ENCODE measurements at regions not wholly inside any gene's neighbourhood (a gene's known extent, or its start where the extent isn't known, plus 50 kb on each side); places are given as distances from the start of the nearest gene placed in this dataset.

- Histone ChIP-seq H3K36me3 (ENCODE audit: control insufficient read depth, insufficient read depth, low read length) (no peaks in the 10 kb centered on the region), H3K27ac (ENCODE audit: low read length) (no peak overlapping the region), H3K27me3 (ENCODE audit: control insufficient read depth, insufficient read depth, low read length) (no peaks in the 10 kb centered on the region), H3K4me3 (ENCODE audit: low read length) (no peak overlapping the region), H3K4me1 (ENCODE audit: control insufficient read depth, insufficient read depth, low read length) (peaks cover 8% of the 10 kb centered on the region; the same call in 1 of the 2 replicates), H3K9me3 (ENCODE audit: control insufficient read depth, insufficient read depth, low read length) (no peaks in the 10 kb centered on the region)
- WGBS (ENCODE audit: insufficient coverage, insufficient read length), result no CpG with 5 or more reads among the region's 6 CpGs
- no peak for DNase-seq (ENCODE audit: low read depth, low spot score)
Observed at GRCh38 chr5:167898361-167899042, 392.9 kb upstream of the WWC1 start.

- peaks cover 8% of the 10 kb centered on the region; the same call in 1 of the 2 replicates for H3K4me1 ChIP-seq (ENCODE audit: control insufficient read depth, insufficient read depth, low read length)
- no peaks in the 10 kb centered on the region for H3K9me3 ChIP-seq (ENCODE audit: control insufficient read depth, insufficient read depth, low read length)
- no CpG with 5 or more reads among the region's 8 CpGs for WGBS (ENCODE audit: insufficient coverage, insufficient read length)
- H3K27me3 ChIP-seq (ENCODE audit: control insufficient read depth, insufficient read depth, low read length), result no peaks in the 10 kb centered on the region
- DNase-seq (ENCODE audit: low read depth, low spot score), result no peak
- H3K36me3 ChIP-seq (ENCODE audit: control insufficient read depth, insufficient read depth, low read length), result no peaks in the 10 kb centered on the region
- H3K27ac ChIP-seq (ENCODE audit: low read length), result no peak overlapping the region
- no peak overlapping the region for H3K4me3 ChIP-seq (ENCODE audit: low read length)
Observed at GRCh38 chr5:167899490-167900070, 391.9 kb upstream of the WWC1 start.

- Histone ChIP-seq H3K9me3 (ENCODE audit: control insufficient read depth, insufficient read depth, low read length) (no peaks in the 10 kb centered on the region), H3K27me3 (ENCODE audit: control insufficient read depth, insufficient read depth, low read length) (no peaks in the 10 kb centered on the region), H3K4me3 (ENCODE audit: low read length) (no peak overlapping the region), H3K27ac (ENCODE audit: low read length) (no peak overlapping the region), H3K36me3 (ENCODE audit: control insufficient read depth, insufficient read depth, low read length) (no peaks in the 10 kb centered on the region), H3K4me1 (ENCODE audit: control insufficient read depth, insufficient read depth, low read length) (peaks cover 8% of the 10 kb centered on the region; the same call in 1 of the 2 replicates)
- no peak for DNase-seq (ENCODE audit: low read depth, low spot score)
- WGBS (ENCODE audit: insufficient coverage, insufficient read length), result no CpG with 5 or more reads among the region's 6 CpGs
Observed at GRCh38 chr5:167900340-167900935, 391.0 kb upstream of the WWC1 start.

GRCh38 chr5:167902298-167902697 lies 389.1 kb upstream of the WWC1 start:
- no peak for DNase-seq (ENCODE audit: low read depth, low spot score)
- Histone ChIP-seq H3K4me1 (ENCODE audit: control insufficient read depth, insufficient read depth, low read length) (peaks cover 8% of the 10 kb centered on the region; the same call in 1 of the 2 replicates), H3K4me3 (ENCODE audit: low read length) (no peak overlapping the region), H3K27ac (ENCODE audit: low read length) (no peak overlapping the region), H3K36me3 (ENCODE audit: control insufficient read depth, insufficient read depth, low read length) (no peaks in the 10 kb centered on the region), H3K27me3 (ENCODE audit: control insufficient read depth, insufficient read depth, low read length) (no peaks in the 10 kb centered on the region), H3K9me3 (ENCODE audit: control insufficient read depth, insufficient read depth, low read length) (no peaks in the 10 kb centered on the region)
- WGBS (ENCODE audit: insufficient coverage, insufficient read length), result no CpG with 5 or more reads among the region's 9 CpGs

GRCh38 chr5:167903243-167903642 lies 388.2 kb upstream of the WWC1 start:
- no peak for DNase-seq (ENCODE audit: low read depth, low spot score)
- WGBS (ENCODE audit: insufficient coverage, insufficient read length), result no CpG with 5 or more reads among the region's 4 CpGs

GRCh38 chr5:167903659-167904058 lies 387.8 kb upstream of the WWC1 start:
- H3K4me1 ChIP-seq (ENCODE audit: control insufficient read depth, insufficient read depth, low read length), result peaks cover 4% of the 10 kb centered on the region; the same call in 1 of the 2 replicates
- H3K27me3 ChIP-seq (ENCODE audit: control insufficient read depth, insufficient read depth, low read length), result no peaks in the 10 kb centered on the region
- no peak overlapping the region for H3K4me3 ChIP-seq (ENCODE audit: low read length)
- H3K27ac ChIP-seq (ENCODE audit: low read length), result no peak overlapping the region
- no peaks in the 10 kb centered on the region for H3K36me3 ChIP-seq (ENCODE audit: control insufficient read depth, insufficient read depth, low read length)
- H3K9me3 ChIP-seq (ENCODE audit: control insufficient read depth, insufficient read depth, low read length), result no peaks in the 10 kb centered on the region
- DNase-seq (ENCODE audit: low read depth, low spot score), result no peak
- no CpG with 5 or more reads among the region's 2 CpGs for WGBS (ENCODE audit: insufficient coverage, insufficient read length)

More at GRCh38 chr5:167903243-167903642, 388.2 kb upstream of the WWC1 start:
- Histone ChIP-seq H3K9me3 (ENCODE audit: control insufficient read depth, insufficient read depth, low read length) (no peaks in the 10 kb centered on the region), H3K27ac (ENCODE audit: low read length) (no peak overlapping the region), H3K4me3 (ENCODE audit: low read length) (no peak overlapping the region), H3K4me1 (ENCODE audit: control insufficient read depth, insufficient read depth, low read length) (peaks cover 8% of the 10 kb centered on the region; the same call in 1 of the 2 replicates), H3K27me3 (ENCODE audit: control insufficient read depth, insufficient read depth, low read length) (no peaks in the 10 kb centered on the region), H3K36me3 (ENCODE audit: control insufficient read depth, insufficient read depth, low read length) (no peaks in the 10 kb centered on the region)

- no peak overlapping the region for H3K27ac ChIP-seq (ENCODE audit: low read length)
- no peak overlapping the region for H3K4me3 ChIP-seq (ENCODE audit: low read length)
- DNase-seq (ENCODE audit: low read depth, low spot score), result no peak
- H3K27me3 ChIP-seq (ENCODE audit: control insufficient read depth, insufficient read depth, low read length), result no peaks in the 10 kb centered on the region
- H3K9me3 ChIP-seq (ENCODE audit: control insufficient read depth, insufficient read depth, low read length), result no peaks in the 10 kb centered on the region
- no CpG with 5 or more reads among the region's 6 CpGs for WGBS (ENCODE audit: insufficient coverage, insufficient read length)
- H3K4me1 ChIP-seq (ENCODE audit: control insufficient read depth, insufficient read depth, low read length), result no peaks in the 10 kb centered on the region; the same call in 1 of the 2 replicates
- no peaks in the 10 kb centered on the region for H3K36me3 ChIP-seq (ENCODE audit: control insufficient read depth, insufficient read depth, low read length)
Observed at GRCh38 chr5:167905919-167906853, 385.3 kb upstream of the WWC1 start.

- no peaks in the 10 kb centered on the region for H3K9me3 ChIP-seq (ENCODE audit: control insufficient read depth, insufficient read depth, low read length)
- H3K4me3 ChIP-seq (ENCODE audit: low read length), result no peak overlapping the region
- no peaks in the 10 kb centered on the region; the same call in 1 of the 2 replicates for H3K4me1 ChIP-seq (ENCODE audit: control insufficient read depth, insufficient read depth, low read length)
- H3K27me3 ChIP-seq (ENCODE audit: control insufficient read depth, insufficient read depth, low read length), result no peaks in the 10 kb centered on the region
- H3K27ac ChIP-seq (ENCODE audit: low read length), result no peak overlapping the region
- no peaks in the 10 kb centered on the region for H3K36me3 ChIP-seq (ENCODE audit: control insufficient read depth, insufficient read depth, low read length)
- no peak for DNase-seq (ENCODE audit: low read depth, low spot score)
Observed at GRCh38 chr5:167908606-167909005, 382.8 kb upstream of the WWC1 start.

- no peak overlapping the region for H3K4me3 ChIP-seq (ENCODE audit: low read length)
- DNase-seq (ENCODE audit: low read depth, low spot score), result no peak
- no peaks in the 10 kb centered on the region for H3K36me3 ChIP-seq (ENCODE audit: control insufficient read depth, insufficient read depth, low read length)
- H3K27me3 ChIP-seq (ENCODE audit: control insufficient read depth, insufficient read depth, low read length), result no peaks in the 10 kb centered on the region
- no peaks in the 10 kb centered on the region for H3K9me3 ChIP-seq (ENCODE audit: control insufficient read depth, insufficient read depth, low read length)
- H3K27ac ChIP-seq (ENCODE audit: low read length), result no peak overlapping the region
- H3K4me1 ChIP-seq (ENCODE audit: control insufficient read depth, insufficient read depth, low read length), result no peaks in the 10 kb centered on the region
- WGBS (ENCODE audit: insufficient coverage, insufficient read length), result no CpG with 5 or more reads among the region's 6 CpGs
Observed at GRCh38 chr5:167912941-167913665, 378.3 kb upstream of the WWC1 start.
